IMR-90 (cell line): ENCODE measurements at regions not wholly inside any gene's neighbourhood (a gene's known extent, or its start where the extent isn't known, plus 50 kb on each side); places are given as distances from the start of the nearest gene placed in this dataset.

ENCODE experiments used
- ATAC-seq: fragments of 200-7000 bp; cut with Tn5 transposase; 2 replicates; pipeline ENCODE4 v1.9.1; 2020; ENCODE audit warnings: low read depth, mild to moderate bottlenecking, moderate library complexity
- BruUV-seq: library from RNA; stranded (reverse); fragments of 400-500 nt; replicated peaks from 2 replicates; lab custom pipeline; 2021; lab: Mats Ljungman, UMichigan
- CTCF ChIA-PET: fragments of 300-600 bp; formaldehyde crosslinking; extraction: SDS; loops from one replicate; lab custom pipeline; 2021; ENCODE audit warnings: antibody characterized with exemption; lab: Yijun Ruan, JAX
- POLR2A ChIA-PET: fragments of 300-600 bp; sonication (Branson Sonifier 250); formaldehyde crosslinking; loops from one replicate; lab custom pipeline; 2022; ENCODE audit warnings: antibody characterized with exemption; ENCODE audit not compliant: unreplicated experiment; lab: Charles Lee
- DNase-seq: peaks from one replicate; pipeline ENCODE4 v3.0.0; 2013
- H2AFZ ChIP-seq: replicated peaks from 2 replicates; pipeline ENCODE3; 2013; ENCODE audit warnings: low read length, mild to moderate bottlenecking; ENCODE audit not compliant: poor library complexity
- H2AK5ac ChIP-seq: 2 replicates; pipeline ENCODE4 v1.6.1; 2013; ENCODE audit warnings: low read depth, low read length, inconsistent platforms
- H2AK9ac ChIP-seq: replicated peaks from 2 replicates; pipeline ENCODE3; 2013; ENCODE audit warnings: mild to moderate bottlenecking, low read depth, low read length, moderate library complexity; ENCODE audit not compliant: poor library complexity
- H2BK120ac ChIP-seq: 2 replicates; pipeline ENCODE4 v1.6.1; 2013; ENCODE audit warnings: low read depth, low read length, inconsistent platforms
- H2BK15ac ChIP-seq: 3 replicates; pipeline ENCODE4 v1.6.1; 2013; ENCODE audit warnings: low read depth, low read length, inconsistent platforms
- H2BK20ac ChIP-seq: 2 replicates; pipeline ENCODE4 v1.6.1; 2013; ENCODE audit warnings: low read depth, mild to moderate bottlenecking, inconsistent platforms, low read length, moderate library complexity
- H2BK5ac ChIP-seq: 2 replicates; pipeline ENCODE4 v1.6.1; 2013; ENCODE audit warnings: mild to moderate bottlenecking, low read depth, low read length, inconsistent platforms; ENCODE audit not compliant: poor library complexity, severe bottlenecking
- H3K14ac ChIP-seq: replicated peaks from 2 replicates; pipeline ENCODE4 v1.6.1; 2013; ENCODE audit warnings: low read depth, low read length, inconsistent platforms
- H3K18ac ChIP-seq: 2 replicates; pipeline ENCODE4 v1.6.1; 2013; ENCODE audit warnings: low read depth, low read length, control low read depth
- H3K23ac ChIP-seq: 2 replicates; pipeline ENCODE4 v1.6.1; 2013; ENCODE audit warnings: low read depth, low read length, inconsistent platforms
- H3K27ac ChIP-seq: 2 replicates; pipeline ENCODE4 v1.5.1; 2013; ENCODE audit warnings: mild to moderate bottlenecking, control low read depth, low read length; ENCODE audit not compliant: insufficient read depth
- H3K27me3 ChIP-seq: 2 replicates; pipeline ENCODE4 v1.6.1; 2013; ENCODE audit warnings: low read length; ENCODE audit not compliant: control insufficient read depth, insufficient read depth
- H3K36me3 ChIP-seq: 2 replicates; pipeline ENCODE4 v1.6.1; 2013; ENCODE audit warnings: low read length, mixed read lengths; ENCODE audit not compliant: control insufficient read depth, insufficient read depth
- H3K4ac ChIP-seq: 2 replicates; pipeline ENCODE4 v1.6.1; 2013; ENCODE audit warnings: low read depth, low read length, inconsistent platforms
- H3K4me1 ChIP-seq: 2 replicates; pipeline ENCODE4 v1.6.1; 2013; ENCODE audit warnings: low read length, mixed read lengths; ENCODE audit not compliant: control insufficient read depth, insufficient read depth
- H3K4me2 ChIP-seq: 2 replicates; pipeline ENCODE4 v1.6.1; 2013; ENCODE audit warnings: low read depth, mild to moderate bottlenecking, control low read depth, low read length, moderate library complexity
- H3K4me3 ChIP-seq: 2 replicates; pipeline ENCODE4 v1.5.1; 2013; ENCODE audit warnings: low read depth, mild to moderate bottlenecking, control low read depth, low read length, moderate library complexity; ENCODE audit not compliant: insufficient read depth
- H3K56ac ChIP-seq: 2 replicates; pipeline ENCODE4 v1.6.1; 2013; ENCODE audit warnings: low read length, inconsistent platforms; ENCODE audit not compliant: insufficient read depth; ENCODE audit errors: extremely low read depth
- H3K79me1 ChIP-seq, 2 experiments: 2 replicates each; pipeline ENCODE4 v1.6.1; 2013; ENCODE audit warnings: low read length in 2 of 2, inconsistent platforms in 1 of 2, low read depth in 1 of 2
- H3K9ac ChIP-seq: 2 replicates; pipeline ENCODE4 v1.6.1; 2013; ENCODE audit warnings: low read depth, low read length, control low read depth
- H3K9me1 ChIP-seq: 2 replicates; pipeline ENCODE4 v1.6.1; 2013; ENCODE audit warnings: low read length, inconsistent platforms; ENCODE audit not compliant: insufficient read depth
- H3K9me3 ChIP-seq: 2 replicates; pipeline ENCODE4 v1.6.1; 2013; ENCODE audit warnings: low read length; ENCODE audit not compliant: control insufficient read depth, insufficient read depth
- H4K20me1 ChIP-seq: 2 replicates; pipeline ENCODE4 v1.6.1; 2013; ENCODE audit warnings: low read length, inconsistent platforms; ENCODE audit not compliant: insufficient read depth
- H4K5ac ChIP-seq: 2 replicates; pipeline ENCODE4 v1.6.1; 2013; ENCODE audit warnings: mild to moderate bottlenecking, low read depth, low read length, control low read depth
- H4K8ac ChIP-seq, 2 experiments: 2 replicates each; pipeline ENCODE4 v1.6.1; 2013; ENCODE audit warnings: low read depth in 2 of 2, low read length in 2 of 2, control low read depth in 1 of 2, inconsistent platforms in 1 of 2
- H4K91ac ChIP-seq: 2 replicates; pipeline ENCODE4 v1.6.1; 2013; ENCODE audit warnings: low read depth, low read length, inconsistent platforms; ENCODE audit not compliant: insufficient read depth
- BHLHE40 ChIP-seq: fragments of 150-350 bp; IDR thresholded peaks from 2 replicates; pipeline ENCODE4 v1.6.1; 2016; ENCODE audit warnings: mild to moderate bottlenecking, low read depth, low read length
- CEBPB ChIP-seq: IDR thresholded peaks from 2 replicates; pipeline ENCODE4 v1.6.1; 2012; ENCODE audit warnings: low read depth, low read length, improper control_type of control experiment
- CHD1 ChIP-seq: IDR thresholded peaks from 2 replicates; pipeline ENCODE4 v1.6.1; 2012; ENCODE audit warnings: low read depth, low read length, improper control_type of control experiment
- CTCF ChIP-seq: conservative IDR thresholded peaks from 2 replicates; pipeline ENCODE4 v1.5.1; 2012; ENCODE audit warnings: mild to moderate bottlenecking, low read depth, low read length, improper control_type of control experiment
- FOS ChIP-seq: fragments of 150-350 bp; IDR thresholded peaks from 2 replicates; pipeline ENCODE4 v1.6.1; 2016; ENCODE audit warnings: low read depth, low read length
- MAFK ChIP-seq: IDR thresholded peaks from 2 replicates; pipeline ENCODE4 v1.6.1; 2012; ENCODE audit warnings: low read depth, low read length, improper control_type of control experiment
- MAZ ChIP-seq: IDR thresholded peaks from 2 replicates; pipeline ENCODE4 v1.6.1; 2012; ENCODE audit warnings: low read depth, mild to moderate bottlenecking, low read length, improper control_type of control experiment, moderate library complexity, borderline replicate concordance
- MXI1 ChIP-seq: IDR thresholded peaks from 2 replicates; pipeline ENCODE4 v1.6.1; 2012; ENCODE audit warnings: low read depth, mild to moderate bottlenecking, low read length, moderate library complexity, borderline replicate concordance
- NFE2L2 ChIP-seq: fragments of 150-350 bp; IDR thresholded peaks from 2 replicates; pipeline ENCODE4 v1.6.1; 2016; ENCODE audit warnings: low read depth, mild to moderate bottlenecking, low read length
- POLR2A ChIP-seq: IDR thresholded peaks from 2 replicates; pipeline ENCODE4 v1.6.1; 2012; ENCODE audit warnings: mild to moderate bottlenecking, low read depth, low read length
- RAD21 ChIP-seq: IDR thresholded peaks from 2 replicates; pipeline ENCODE4 v1.6.1; 2012; ENCODE audit warnings: low read length, improper control_type of control experiment
- RCOR1 ChIP-seq: IDR thresholded peaks from 2 replicates; pipeline ENCODE4 v1.6.1; 2012; ENCODE audit warnings: mild to moderate bottlenecking, low read length, improper control_type of control experiment; ENCODE audit not compliant: insufficient replicate concordance
- RFX5 ChIP-seq: IDR thresholded peaks from 2 replicates; pipeline ENCODE4 v1.8.0; 2012; ENCODE audit warnings: low read depth, mild to moderate bottlenecking, low read length, moderate library complexity
- SMC3 ChIP-seq: fragments of 150-350 bp; IDR thresholded peaks from 2 replicates; pipeline ENCODE4 v1.6.1; 2016; ENCODE audit warnings: low read depth, mild to moderate bottlenecking, antibody characterized with exemption, low read length, moderate library complexity
- WGBS, 2 experiments: methylation state at CpG; one replicate each; pipeline versions ENCODE4 v1.1.5 to v1.1.7; 2013; ENCODE audit warnings: missing lambda C conversion rate in 2 of 2; ENCODE audit not compliant: insufficient read length in 1 of 2; ENCODE audit errors: extremely low coverage in 2 of 2; 5-methylcytosine and 5-hydroxymethylcytosine counted together
- dilution Hi-C: fragments of 300-500 bp; cut with HindIII; formaldehyde crosslinking; loops from one replicate; pipeline ENCODE4 v1.14.3; 2018; ENCODE audit warnings: low sequenced_read_pairs; ENCODE audit not compliant: unreplicated experiment
- in situ Hi-C: fragments of 300-500 bp; cut with MboI; formaldehyde crosslinking; loops from 3 replicates; pipeline ENCODE4 v1.14.3; 2019; ENCODE audit warnings: low sequenced_read_pairs, inconsistent platforms, mixed read lengths
- intact Hi-C: fragments of 100-400 bp; cut with micrococcal nuclease; formaldehyde crosslinking; loops from 2 replicates; pipeline ENCODE4 v1.10.0; 2022

- Histone ChIP-seq H3K9me1 (no peaks in the 10 kb centered on the region), H3K4me2 (no peak overlapping the region), H3K27me3 (no peaks in the 10 kb centered on the region), H3K36me3 (no peaks in the 10 kb centered on the region), H4K5ac (no peak overlapping the region), H2BK120ac (no peak overlapping the region), H3K4me1 (no peaks in the 10 kb centered on the region), H3K4me3 (no peak overlapping the region), H2AFZ (no peak overlapping the region), H3K9me3 (no peaks in the 10 kb centered on the region), H3K79me1 (no peaks in the 10 kb centered on the region), H3K4ac (no peak overlapping the region), H4K20me1 (no peaks in the 10 kb centered on the region), H3K23ac (no peak overlapping the region), H2BK15ac (no peak overlapping the region), H2BK5ac (no peak overlapping the region), H2BK20ac (no peak overlapping the region), H3K56ac (no peak overlapping the region), H3K14ac (no peak overlapping the region), H3K18ac (no peak overlapping the region), H3K9ac (no peak overlapping the region), H4K91ac (no peak overlapping the region), H2AK9ac (no peak overlapping the region), H4K8ac (no peak overlapping the region), H2AK5ac (no peak overlapping the region), H3K27ac (no peak overlapping the region)
- no peak for TF ChIP-seq BHLHE40
- TF ChIP-seq NFE2L2: no peak
- no peak for TF ChIP-seq SMC3
- TF ChIP-seq CTCF: no peak
- TF ChIP-seq RCOR1: no peak
- no peak for TF ChIP-seq POLR2A
- no peak for TF ChIP-seq CHD1
- TF ChIP-seq MAFK: no peak
- no peak for TF ChIP-seq RFX5
- no peak for TF ChIP-seq MAZ
- TF ChIP-seq MXI1: no peak
- TF ChIP-seq CEBPB: no peak
- TF ChIP-seq RAD21: no peak
- no peak for TF ChIP-seq FOS
- ChIA-PET POLR2A (no interaction called here), CTCF (interaction anchor here (1.8 kb wide), 1 partner anchor 11 kb away, joined by 4 read pairs; no protein-coding TSS in a partner anchor)
- WGBS, 2 experiments: 0% methylated on average over 1 of the region's 3 CpGs; no CpG with 5 or more reads in 1 of the 2 experiments
- DNase-seq (no peak), ATAC-seq (no peak)
- intact Hi-C loops (no loop called here), in situ Hi-C loops (no loop called here), dilution Hi-C loops (no loop called here)
- no TSS peak for BruUV-seq
These were observed 536.3 kb upstream of the GCFC2 start for GRCh38 chr2:76247006-76247405.
